GM19239 (cell line): ENCODE measurements at regions not wholly inside any gene's neighbourhood (a gene's known extent, or its start where the extent isn't known, plus 50 kb on each side); places are given as distances from the start of the nearest gene placed in this dataset.
"Not testable (repeated sequence)": the region's sequence is repeated elsewhere in the genome, so short reads cannot be mapped to it uniquely, and the experiment has no call there.

Experiments used
- DNase-seq: peaks from one replicate; pipeline ENCODE4 v3.0.0; 2011; ENCODE audit warnings: low spot score; ENCODE audit not compliant: insufficient read length
- FAIRE-seq: peaks from 2 replicates; lab custom pipeline; 2011; peaks lifted over from hg19 to GRCh38; lab: Jason Lieb, UNC

GRCh38 chr7:68158686-68159295, 1162.2 kb downstream of the TYW1 start:
- FAIRE-seq: no peak

GRCh38 chr7:68162712-68163111, 1166.1 kb downstream of the TYW1 start:
- FAIRE-seq (no peak), DNase-seq (no peak)

More at GRCh38 chr7:68158686-68159295, 1162.2 kb downstream of the TYW1 start:
- no peak for DNase-seq

GRCh38 chr7:68166525-68166924, 1169.9 kb downstream of the TYW1 start:
- FAIRE-seq: no peak
- DNase-seq: no peak

GRCh38 chr7:68173513-68173912, 1176.9 kb downstream of the TYW1 start:
- no peak for FAIRE-seq
- DNase-seq: no peak

- FAIRE-seq (no peak), DNase-seq (no peak)
Measured at GRCh38 chr7:68176974-68177373, 1180.3 kb downstream of the TYW1 start.

GRCh38 chr7:68180761-68181160, 1184.1 kb downstream of the TYW1 start:
- FAIRE-seq (no peak), DNase-seq (no peak)

- FAIRE-seq (no peak), DNase-seq (no peak)
Measured at GRCh38 chr7:68183176-68183575, 1186.5 kb downstream of the TYW1 start.

- FAIRE-seq (no peak), DNase-seq (no peak)
Measured at GRCh38 chr7:68185631-68186456, 1189.2 kb downstream of the TYW1 start.

- no peak for FAIRE-seq
- DNase-seq: no peak
Measured at GRCh38 chr7:68187532-68187931, 1190.9 kb downstream of the TYW1 start.

- DNase-seq: no peak
- FAIRE-seq: no peak
Measured at GRCh38 chr7:68192941-68193340, 1196.3 kb downstream of the TYW1 start.

- FAIRE-seq, DNase-seq: not testable (repeated sequence)
Measured at GRCh38 chr7:68195642-68196041, 1199.0 kb downstream of the TYW1 start.

- DNase-seq (no peak), FAIRE-seq (no peak)
Measured at GRCh38 chr7:68200051-68200670, 1203.5 kb downstream of the TYW1 start.

- FAIRE-seq (no peak), DNase-seq (no peak)
Measured at GRCh38 chr7:68203251-68203650, 1206.6 kb downstream of the TYW1 start.

GRCh38 chr7:68205826-68206225, 1209.2 kb downstream of the TYW1 start:
- no peak for FAIRE-seq

GRCh38 chr7:68206946-68207485, 1210.4 kb downstream of the TYW1 start:
- FAIRE-seq: no peak
- DNase-seq: no peak

More at GRCh38 chr7:68205826-68206225, 1209.2 kb downstream of the TYW1 start:
- no peak for DNase-seq

- DNase-seq (no peak), FAIRE-seq (no peak)
Measured at GRCh38 chr7:68207676-68208075, 1211.0 kb downstream of the TYW1 start.

GRCh38 chr7:68209486-68209885, 1212.9 kb downstream of the TYW1 start:
- FAIRE-seq: no peak
- DNase-seq: no peak

GRCh38 chr7:68213838-68214237, 1217.2 kb downstream of the TYW1 start:
- FAIRE-seq (no peak), DNase-seq (no peak)

GRCh38 chr7:68216051-68216450, 1219.4 kb downstream of the TYW1 start:
- DNase-seq (no peak), FAIRE-seq (no peak)

- DNase-seq (no peak), FAIRE-seq (no peak)
Measured at GRCh38 chr7:68217426-68217825, 1220.8 kb downstream of the TYW1 start.

- no peak for DNase-seq
- FAIRE-seq: no peak
Measured at GRCh38 chr7:68218461-68218860, 1221.8 kb downstream of the TYW1 start.
